Stimulated activated CD8-positive, alpha-beta memory T cell treated with anti-CD3 and anti-CD28 coated beads, Interleukin-12 subunit alpha, Interleukin-12 subunit beta, amount 100 ng/mL, for 24 hours (primary cell): ENCODE measurements at regions not wholly inside any gene's neighbourhood (a gene's known extent, or its start where the extent isn't known, plus 50 kb on each side); places are given as distances from the start of the nearest gene placed in this dataset.
"Not testable (repeated sequence)": the region's sequence is repeated elsewhere in the genome, so short reads cannot be mapped to it uniquely, and the experiment has no call there.

Experiments used
- DNase-seq: peaks from one replicate; pipeline ENCODE4 v3.0.0-alpha.2; 2020; ENCODE audit errors: extremely low read depth

DNA sequence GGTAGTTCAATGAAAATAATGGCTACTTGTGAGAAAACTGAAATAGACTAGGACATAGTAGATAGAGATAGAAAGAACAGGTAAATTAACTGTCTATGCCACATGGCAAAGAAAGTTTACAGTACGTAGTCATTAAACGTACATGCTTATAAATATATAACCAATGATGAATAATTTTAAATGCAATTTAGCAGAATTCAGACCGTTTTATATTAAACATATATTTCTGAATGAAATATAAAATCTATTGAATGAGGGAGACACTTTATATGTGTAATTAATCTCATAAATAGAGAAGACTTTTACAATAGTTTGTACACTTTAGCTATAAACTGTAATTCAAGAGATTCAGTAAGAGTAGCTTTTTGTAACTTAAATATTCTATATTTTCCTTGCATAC, 124.4 kb upstream of the VPREB1 start:
- no peak for DNase-seq

DNA sequence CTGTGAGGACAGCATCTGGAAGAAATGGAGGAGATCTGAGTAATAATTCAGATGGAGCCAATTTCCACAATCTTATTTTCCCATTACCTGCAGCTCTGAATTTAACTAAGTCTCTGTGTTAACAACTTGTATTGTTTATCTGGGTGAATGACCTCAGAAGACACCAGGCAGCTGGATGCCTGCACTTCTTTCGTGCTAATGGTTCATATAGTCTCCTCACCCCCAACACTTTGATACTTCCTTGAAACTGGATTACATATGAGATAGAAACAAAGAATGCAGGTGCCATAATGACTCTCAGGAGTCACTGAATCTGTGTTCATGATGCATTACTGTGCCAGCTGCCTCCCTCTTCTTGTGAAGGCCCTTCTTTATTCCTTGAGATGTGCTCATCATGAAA, 125.6 kb upstream of the VPREB1 start:
- DNase-seq = no peak

DNA sequence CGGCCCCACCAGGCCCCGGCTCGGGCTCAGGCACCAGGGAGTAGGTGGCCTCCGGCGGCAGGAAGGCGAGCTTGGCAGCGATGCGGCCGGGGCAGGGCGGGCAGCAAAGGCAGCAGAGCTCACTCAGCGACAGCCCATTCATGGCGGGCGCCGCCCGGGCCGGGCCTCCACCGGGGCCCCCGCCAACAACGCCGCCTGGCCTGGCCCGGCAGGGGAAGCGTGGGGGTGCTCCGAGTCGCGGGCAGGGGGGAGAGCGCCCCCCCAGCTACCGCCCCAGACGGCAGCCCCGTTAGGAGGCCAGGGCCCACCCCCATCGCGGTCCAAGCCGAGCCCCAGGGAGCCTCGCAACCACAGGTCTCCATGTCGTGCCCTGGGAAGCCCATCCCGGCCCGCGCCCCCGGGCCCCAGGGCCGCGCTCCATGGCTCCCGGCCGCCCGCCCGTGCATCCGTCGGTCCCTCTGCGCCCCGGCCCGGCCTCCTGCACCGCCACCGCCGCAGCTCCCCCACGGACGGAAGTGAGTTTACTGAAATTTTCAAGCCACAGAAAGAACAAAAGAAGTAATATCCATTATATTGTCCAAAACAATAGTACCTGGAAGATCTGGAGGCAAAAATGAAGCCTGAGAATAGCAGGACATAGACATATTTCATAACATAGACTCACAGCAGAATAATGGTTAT, 126.6 kb upstream of the VPREB1 start:
- DNase-seq = not testable (repeated sequence)

DNA sequence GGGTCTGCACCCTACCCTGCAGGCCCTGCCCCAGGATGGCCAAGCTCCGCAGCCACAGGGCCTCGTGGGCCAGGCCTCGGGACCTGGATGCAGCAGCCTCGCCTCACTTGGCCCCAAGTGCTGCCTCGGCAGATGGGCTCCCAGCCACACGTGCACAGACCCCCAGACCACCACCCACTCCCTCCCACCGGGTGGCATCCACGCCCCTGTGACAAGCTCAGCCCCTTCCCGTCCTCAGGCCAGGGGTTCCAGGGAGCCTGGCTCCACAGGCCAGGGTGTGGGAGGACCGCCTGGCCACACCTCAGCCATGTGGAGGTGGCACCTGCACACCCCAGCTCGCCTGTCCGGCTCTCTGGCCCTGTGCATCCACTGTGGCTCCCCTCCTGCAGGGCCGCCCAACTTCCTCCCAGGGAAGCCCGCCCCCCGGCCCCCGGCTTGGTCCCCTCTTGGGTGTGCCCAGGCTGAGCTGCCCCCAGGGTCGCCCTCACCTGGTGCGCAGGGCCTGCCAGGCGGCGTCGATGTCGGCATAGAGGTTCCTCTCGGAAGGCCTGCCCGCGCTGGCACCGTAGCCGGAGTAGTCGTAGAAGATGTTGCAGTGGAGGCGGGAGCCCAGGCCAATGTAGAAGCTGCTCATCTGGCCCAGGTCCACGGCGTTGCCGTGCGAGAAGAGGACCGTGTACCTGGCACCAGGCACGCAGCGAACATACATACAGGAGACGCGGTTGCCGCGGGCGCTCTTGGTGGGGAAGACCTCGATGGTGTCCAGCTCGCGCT, 127.4 kb upstream of the VPREB1 start:
- DNase-seq = not testable (repeated sequence)

DNA sequence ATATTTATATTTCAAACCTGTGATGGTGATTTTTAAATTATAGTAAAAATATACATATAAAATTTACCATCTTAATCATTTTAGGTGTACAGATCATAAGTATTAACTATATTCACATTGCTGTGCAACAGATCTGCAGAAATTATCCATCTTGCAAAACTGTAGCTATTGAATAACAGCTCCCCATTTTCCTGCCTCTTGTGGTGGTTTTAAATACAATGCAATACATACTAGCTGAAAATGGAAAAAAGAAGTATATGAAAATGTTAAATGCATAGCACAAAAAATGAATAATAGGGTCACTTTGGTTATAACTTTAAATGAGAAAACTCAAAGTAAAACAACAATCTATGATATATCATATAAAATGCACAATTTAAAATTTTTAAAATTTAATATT, 130.9 kb upstream of the VPREB1 start:
- no peak for DNase-seq

DNA sequence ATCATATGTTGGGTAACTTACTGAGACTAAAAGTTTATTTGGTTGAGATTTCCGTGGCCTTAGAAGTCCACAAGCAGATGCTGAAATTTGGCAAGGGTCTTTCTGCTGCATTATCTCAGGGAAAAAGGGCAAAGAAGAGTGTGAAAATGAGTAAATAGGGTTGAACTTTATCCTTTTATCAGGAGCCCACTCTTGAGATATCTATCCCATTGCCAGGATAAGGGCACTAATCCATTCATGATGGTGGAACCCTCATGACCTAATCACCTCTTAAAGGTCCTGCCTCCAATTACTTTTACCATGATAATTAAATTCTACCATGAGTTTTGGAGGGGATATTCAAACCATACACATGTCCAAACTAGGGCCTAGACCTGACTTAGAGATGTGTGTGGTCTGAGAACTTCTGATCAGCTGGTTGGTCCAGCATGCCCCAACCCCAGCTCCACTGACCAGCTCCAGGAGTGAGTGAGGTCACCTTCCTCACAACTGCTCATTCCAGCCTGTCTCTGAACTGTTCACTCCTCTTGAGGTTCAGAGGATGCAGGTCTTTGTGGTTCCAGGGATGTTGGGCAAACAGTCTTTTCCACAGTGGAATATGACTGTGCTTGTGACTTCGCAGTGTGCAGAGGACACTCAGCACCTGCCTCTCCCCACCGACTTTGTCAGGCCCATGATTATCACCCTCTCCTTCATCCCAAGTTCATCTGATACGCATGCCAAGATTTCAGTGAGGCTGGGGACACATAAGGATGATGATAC, 130.1 kb upstream of the TOP3B start:
- no peak for DNase-seq

- DNase-seq = no peak
Measured at GRCh38 chr22:22111983-22112382, 129.4 kb upstream of the TOP3B start.

GRCh38 chr22:22111267-22111751, 128.7 kb upstream of the TOP3B start:
- no peak for DNase-seq

DNA sequence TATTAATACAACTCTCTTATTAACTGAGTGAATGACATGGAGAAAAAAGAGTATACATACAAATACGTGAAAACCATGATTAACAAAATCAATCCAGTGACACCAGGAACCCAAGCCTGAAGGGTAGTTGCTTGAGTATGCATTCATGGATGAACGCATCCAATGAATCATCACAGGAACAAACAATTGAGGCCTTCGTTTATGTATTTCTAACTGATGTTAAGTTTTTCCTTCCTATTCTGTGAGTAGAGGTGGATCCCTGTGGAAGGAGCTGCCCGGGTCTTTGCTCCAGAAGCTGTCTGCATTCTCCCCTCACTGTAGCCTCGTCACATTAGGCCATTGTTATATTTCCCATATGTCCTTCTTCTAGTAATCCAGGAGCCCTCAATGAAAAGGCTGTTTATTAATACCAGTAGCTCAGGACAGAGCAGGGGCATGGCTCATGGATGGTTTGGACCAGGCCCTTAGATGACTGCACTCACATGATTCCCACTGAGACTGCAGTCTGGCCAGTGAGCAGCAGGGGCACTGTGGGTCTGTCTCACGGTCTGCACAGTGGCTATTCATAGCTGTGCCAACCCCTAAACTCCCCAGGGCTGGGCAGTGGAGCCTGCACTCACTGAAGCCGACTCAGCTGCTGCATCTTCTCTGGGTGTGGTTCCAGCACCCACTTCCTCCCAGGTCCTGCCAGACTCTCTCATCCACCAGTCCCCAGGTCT, 128.1 kb upstream of the TOP3B start:
- DNase-seq = no peak

- no peak for DNase-seq
Measured at GRCh38 chr22:22109693-22110466, 127.3 kb upstream of the TOP3B start.

- no peak for DNase-seq
Measured at GRCh38 chr22:22106855-22107254, 124.3 kb upstream of the TOP3B start.

DNA sequence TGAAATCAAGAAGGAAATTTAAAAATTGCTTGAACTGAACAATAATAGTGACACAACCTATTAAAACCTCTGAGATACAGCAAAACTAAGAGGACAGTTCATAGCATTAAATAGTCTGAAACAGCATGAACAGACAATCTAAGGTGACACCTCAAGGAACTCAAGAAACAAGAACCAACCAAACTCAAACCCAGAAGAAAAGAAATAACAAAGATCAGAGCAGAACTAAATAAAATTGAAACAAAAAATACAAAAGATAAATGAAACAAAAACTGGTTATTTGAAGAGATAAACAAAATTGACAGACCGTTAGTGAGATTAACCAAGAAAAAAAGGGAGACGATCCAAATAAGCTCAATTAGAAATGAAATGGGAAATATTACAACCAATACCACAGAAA, 122.8 kb upstream of the TOP3B start:
- no peak for DNase-seq

DNA sequence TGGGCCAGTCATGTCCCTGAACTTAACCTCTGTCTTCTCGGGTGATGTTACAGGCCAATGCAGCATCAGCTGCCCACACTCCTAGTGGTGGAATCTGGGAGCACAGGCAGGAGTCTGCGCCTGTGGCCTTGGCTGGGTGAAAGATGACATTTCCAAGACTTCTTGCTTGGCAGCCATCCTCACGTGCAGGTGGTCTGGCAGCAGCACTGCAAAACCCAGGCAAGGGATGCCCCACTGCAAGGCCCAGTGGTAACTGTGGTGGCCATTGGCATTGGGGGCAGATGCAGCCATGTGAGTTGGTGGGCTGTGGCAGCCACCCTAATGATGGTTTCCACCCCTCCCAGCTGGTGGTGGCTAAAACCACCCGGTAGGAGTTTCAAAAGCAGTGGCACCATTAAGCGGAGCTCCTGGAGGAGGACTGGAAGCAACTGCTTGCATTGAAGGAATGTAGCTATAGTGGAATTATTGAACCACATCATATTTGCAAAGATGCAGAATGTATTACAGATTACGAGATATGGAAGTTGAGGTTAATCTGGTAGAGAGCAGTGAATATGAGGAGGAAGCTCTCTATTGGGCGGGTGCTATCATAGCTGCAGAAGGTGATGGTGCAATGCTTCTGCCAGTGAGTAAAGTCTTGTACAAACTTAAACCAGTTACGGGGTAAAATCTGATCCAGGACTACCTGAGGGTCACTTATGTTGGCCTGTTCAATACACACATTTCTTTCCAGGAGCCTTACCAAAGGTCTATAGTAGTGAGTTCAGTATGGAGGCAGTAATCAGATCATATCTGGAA, 120.7 kb upstream of the TOP3B start:
- no peak for DNase-seq

GRCh38 chr22:22099833-22100812, 117.5 kb upstream of the TOP3B start:
- DNase-seq = no peak

GRCh38 chr22:22099194-22099486, 116.6 kb upstream of the TOP3B start:
- DNase-seq = no peak

GRCh38 chr22:22098457-22099193, 116.0 kb upstream of the TOP3B start:
- no peak for DNase-seq

DNA sequence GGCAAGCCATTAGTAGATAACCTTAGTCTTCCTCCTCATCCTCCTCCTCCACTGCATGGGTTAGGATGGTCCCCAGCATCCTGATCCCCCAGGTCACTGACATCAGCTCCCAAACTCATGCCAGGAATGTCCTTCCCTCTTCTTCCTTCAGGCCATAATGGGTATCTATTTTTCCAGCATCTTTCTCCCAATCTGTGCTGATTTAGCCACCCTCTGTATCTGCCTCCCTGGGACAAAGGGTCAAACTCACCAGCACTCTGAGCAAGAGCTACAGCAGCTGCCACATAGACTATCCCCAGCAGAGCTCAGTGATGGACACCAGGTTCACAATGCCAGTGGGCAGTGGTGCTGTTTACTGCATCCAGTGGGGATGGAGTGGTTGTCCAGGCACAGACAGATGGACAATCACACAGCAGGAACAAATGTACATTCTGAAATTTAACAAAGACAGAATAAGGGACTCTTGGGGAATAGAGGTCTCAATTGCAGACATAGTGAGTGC, 115.2 kb upstream of the TOP3B start:
- DNase-seq = no peak

DNA sequence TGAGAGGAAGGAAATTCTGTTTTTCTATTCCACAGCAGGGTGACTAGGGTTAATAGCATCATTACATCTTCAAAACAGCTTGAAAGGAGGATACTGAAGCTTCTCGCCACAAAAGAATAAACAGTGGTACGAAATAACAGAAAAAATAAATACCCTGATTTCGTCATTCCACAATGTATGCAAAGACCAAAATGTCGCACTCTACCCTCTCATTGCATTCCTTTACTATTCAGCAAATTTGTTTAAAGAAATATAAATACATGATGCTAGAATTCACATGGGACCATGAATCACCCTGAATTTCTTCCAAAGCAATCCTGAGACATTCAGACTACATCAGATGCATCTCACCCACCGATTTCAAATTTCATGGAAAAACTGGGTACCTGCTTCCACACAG, 112.3 kb upstream of the TOP3B start:
- DNase-seq = no peak
